AG04449 (cell line): ENCODE measurements at regions not wholly inside any gene's neighbourhood (a gene's known extent, or its start where the extent isn't known, plus 50 kb on each side); places are given as distances from the start of the nearest gene placed in this dataset.

ENCODE experiments used
- CTCF ChIA-PET: fragments of 350-600 bp; formaldehyde crosslinking; extraction: SDS; loops from one replicate; lab custom pipeline; 2021; ENCODE audit warnings: antibody characterized with exemption; lab: Yijun Ruan, JAX
- POLR2A ChIA-PET: fragments of 400-600, 350-600 bp; formaldehyde crosslinking; extraction: SDS; loops from one replicate; lab custom pipeline; 2020; ENCODE audit warnings: antibody characterized with exemption, inconsistent platforms; lab: Yijun Ruan, JAX
- DNase-seq: peaks from one replicate; pipeline ENCODE4 v3.0.0-alpha.2; 2010; ENCODE audit warnings: low read depth, low spot score
- H3K4me3 ChIP-seq: 2 replicates; pipeline ENCODE4 v1.5.1; 2011; ENCODE audit warnings: low read depth, mild to moderate bottlenecking, control low read depth, low read length
- CTCF ChIP-seq: IDR thresholded peaks from one replicate; pipeline ENCODE4 v1.5.1; 2011; ENCODE audit warnings: mild to moderate bottlenecking, moderate library complexity, low read length, control low read depth, inconsistent platforms; ENCODE audit not compliant: insufficient read depth; ENCODE audit errors: missing control alignments

DNA sequence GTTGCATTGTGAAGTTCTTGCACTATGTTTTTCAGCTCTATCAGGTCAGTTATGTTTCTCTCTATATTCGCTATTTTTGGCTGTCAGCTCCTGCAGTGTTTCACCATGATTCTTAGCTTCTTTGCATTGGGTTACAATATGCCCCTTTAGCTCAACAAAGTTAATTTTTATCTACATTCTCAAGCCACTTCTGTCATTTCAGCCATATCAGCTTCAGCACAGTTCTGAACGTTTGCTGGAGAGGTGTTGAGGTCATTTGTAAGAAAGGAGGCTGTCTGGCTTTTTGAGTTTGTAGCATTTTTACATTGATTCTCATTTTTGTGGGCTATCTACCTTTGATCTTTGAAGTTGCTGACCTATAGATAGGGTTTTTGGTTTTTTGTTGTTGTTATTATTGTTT lies 573.2 kb upstream of the RGS18 start:
- TF ChIP-seq CTCF = no peak
- no peak overlapping the region for H3K4me3 ChIP-seq
- ChIA-PET CTCF (no interaction called here), POLR2A (no interaction called here)
- no peak for DNase-seq

- H3K4me3 ChIP-seq = no peak overlapping the region
- TF ChIP-seq CTCF = no peak
- POLR2A ChIA-PET = no interaction called here
- no peak for DNase-seq
- CTCF ChIA-PET = no interaction called here
Observed at GRCh38 chr1:191588905-191589304, 569.4 kb upstream of the RGS18 start.

DNA sequence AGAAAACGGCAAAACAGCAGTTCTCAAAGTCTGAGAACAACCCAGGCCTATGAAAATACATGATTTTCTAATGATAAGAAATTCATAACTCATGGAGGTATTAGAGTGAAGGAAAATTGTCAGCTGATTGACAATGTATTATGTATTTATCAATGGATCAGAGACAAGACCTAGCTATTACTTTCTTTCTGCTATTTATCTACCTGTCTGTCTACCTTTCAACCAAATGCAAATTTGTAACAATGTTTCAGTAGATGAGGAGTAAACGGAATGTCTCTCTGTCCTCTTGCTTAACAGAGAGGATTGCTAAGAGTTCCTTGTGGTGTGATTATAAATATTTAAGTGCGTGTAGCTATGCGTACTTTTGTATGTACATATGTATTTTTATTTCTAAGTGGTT lies 568.7 kb upstream of the RGS18 start:
- no peak for DNase-seq
- POLR2A ChIA-PET = no interaction called here
- TF ChIP-seq CTCF = no peak
- CTCF ChIA-PET = no interaction called here
- no peak overlapping the region for H3K4me3 ChIP-seq

- CTCF ChIA-PET = no interaction called here
- DNase-seq = no peak
- no peak overlapping the region for H3K4me3 ChIP-seq
- TF ChIP-seq CTCF = no peak
- POLR2A ChIA-PET = no interaction called here
Observed at GRCh38 chr1:191590578-191590977, 567.7 kb upstream of the RGS18 start.

DNA sequence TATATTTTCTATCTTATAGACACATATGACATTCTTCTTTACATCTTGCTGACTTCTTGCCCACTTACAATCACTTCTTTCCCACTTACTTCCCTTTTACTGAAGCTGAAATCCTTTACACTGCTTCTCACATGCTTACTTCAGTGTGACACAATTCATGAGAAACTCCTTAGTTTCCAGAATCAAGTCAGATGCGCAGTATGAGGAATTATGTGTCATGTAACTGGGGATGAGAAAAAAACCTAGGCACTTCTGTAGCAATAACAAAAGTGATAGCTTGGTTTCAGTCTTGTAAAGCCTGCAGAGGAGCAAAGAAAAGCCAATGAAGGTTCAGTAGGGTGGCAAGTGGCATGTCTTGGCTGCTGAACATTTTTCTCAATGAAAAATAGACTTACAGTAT lies 566.2 kb upstream of the RGS18 start:
- no peak for TF ChIP-seq CTCF
- DNase-seq = no peak
- no peak overlapping the region for H3K4me3 ChIP-seq
- ChIA-PET CTCF (no interaction called here), POLR2A (no interaction called here)

DNA sequence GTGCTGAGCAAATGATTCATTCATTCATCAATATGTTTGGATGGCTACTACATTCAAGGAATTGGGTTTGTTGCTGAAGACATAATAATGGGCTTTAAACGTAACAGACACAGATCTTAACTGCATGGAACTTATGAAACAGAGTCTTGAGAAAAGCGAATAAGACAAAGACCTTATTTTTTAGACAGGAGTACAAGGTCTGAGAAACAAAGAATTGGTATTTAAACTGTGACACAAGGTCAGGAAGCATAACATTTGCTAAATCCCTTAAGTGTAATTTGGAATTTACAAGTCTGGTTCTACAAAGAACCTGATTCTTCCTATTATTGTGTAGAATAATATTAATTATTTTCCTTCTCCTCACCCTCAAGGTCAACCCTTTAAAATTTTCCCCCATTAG lies 565.4 kb upstream of the RGS18 start:
- ChIA-PET POLR2A (no interaction called here), CTCF (no interaction called here)
- no peak overlapping the region for H3K4me3 ChIP-seq
- no peak for TF ChIP-seq CTCF
- DNase-seq = no peak
